ENCODE measurements at regions not wholly inside any gene's neighbourhood (a gene's known extent, or its start where the extent isn't known, plus 50 kb on each side); places are given as distances from the start of the nearest gene placed in this dataset.

DNA sequence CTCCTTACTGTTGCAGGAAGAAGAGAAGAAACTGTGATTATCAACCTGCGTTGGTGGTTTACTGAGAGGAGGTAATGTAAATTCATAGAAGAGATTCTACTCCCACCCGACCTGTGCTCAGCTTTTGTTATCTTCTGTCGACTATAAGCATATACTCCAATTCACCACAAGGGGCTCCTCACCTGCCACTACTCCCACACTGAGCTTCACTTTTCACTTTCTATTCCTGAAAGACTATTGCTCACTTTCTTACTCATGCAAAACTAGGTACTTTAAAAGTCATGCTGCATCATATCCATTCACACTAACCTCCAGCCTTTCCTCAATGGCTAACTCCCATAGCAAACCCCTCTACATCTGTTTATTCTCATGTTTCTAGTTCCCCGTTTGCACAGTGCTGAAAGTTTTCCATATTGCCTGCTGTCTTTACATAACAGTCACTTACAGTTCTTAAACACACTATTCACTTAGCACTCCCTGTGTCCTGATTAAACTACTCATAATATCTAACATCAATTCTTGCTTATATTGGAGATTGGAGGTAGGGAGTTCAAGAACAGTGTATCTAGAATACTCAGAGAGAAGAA, 1062.6 kb downstream of the NR2F1-AS1 start:
- TF ChIP-seq, protein P1, sequence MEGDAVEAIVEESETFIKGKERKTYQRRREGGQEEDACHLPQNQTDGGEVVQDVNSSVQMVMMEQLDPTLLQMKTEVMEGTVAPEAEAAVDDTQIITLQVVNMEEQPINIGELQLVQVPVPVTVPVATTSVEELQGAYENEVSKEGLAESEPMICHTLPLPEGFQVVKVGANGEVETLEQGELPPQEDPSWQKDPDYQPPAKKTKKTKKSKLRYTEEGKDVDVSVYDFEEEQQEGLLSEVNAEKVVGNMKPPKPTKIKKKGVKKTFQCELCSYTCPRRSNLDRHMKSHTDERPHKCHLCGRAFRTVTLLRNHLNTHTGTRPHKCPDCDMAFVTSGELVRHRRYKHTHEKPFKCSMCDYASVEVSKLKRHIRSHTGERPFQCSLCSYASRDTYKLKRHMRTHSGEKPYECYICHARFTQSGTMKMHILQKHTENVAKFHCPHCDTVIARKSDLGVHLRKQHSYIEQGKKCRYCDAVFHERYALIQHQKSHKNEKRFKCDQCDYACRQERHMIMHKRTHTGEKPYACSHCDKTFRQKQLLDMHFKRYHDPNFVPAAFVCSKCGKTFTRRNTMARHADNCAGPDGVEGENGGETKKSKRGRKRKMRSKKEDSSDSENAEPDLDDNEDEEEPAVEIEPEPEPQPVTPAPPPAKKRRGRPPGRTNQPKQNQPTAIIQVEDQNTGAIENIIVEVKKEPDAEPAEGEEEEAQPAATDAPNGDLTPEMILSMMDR (IDR thresholded peaks at IDR 0.05; ENCODE audit: insufficient read depth, low read length), result peak; percentile 4
- TF ChIP-seq POLR2AphosphoS5 (IDR thresholded peaks at IDR 0.05; ENCODE audit: low read depth), result no peak
- no peak for TF ChIP-seq GABPA (IDR thresholded peaks at IDR 0.05; ENCODE audit: low read depth)
- no peak for TF ChIP-seq REST (IDR thresholded peaks at IDR 0.05; ENCODE audit: insufficient replicate concordance, low read depth)
- TF ChIP-seq SPI1 (IDR thresholded peaks at IDR 0.05; ENCODE audit: borderline replicate concordance, low read depth), result no peak

All from HL-60 (cell line).